ENCODE measurements at regions not wholly inside any gene's neighbourhood (a gene's known extent, or its start where the extent isn't known, plus 50 kb on each side); places are given as distances from the start of the nearest gene placed in this dataset.

DNA sequence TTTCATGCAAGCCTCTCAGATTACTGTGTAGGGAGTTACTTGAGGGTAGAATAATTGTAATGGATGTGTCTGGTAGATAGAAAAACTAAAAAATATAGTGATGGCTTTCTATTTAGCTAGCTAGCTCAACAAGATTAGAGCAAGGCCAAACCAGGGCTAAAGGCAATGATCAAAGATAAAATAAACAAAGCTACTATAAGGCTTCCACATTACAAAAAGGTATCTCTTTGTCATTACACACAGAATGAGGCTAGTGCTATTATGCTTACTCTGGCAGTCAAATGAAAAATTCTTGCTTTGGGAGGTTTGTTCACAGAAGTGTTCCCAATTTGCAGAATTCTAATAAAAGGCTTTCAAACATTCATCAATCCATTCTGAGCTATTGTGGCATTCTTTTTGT lies 121.6 kb upstream of the HTR2C start:
- Histone ChIP-seq H3K36me3 (ENCODE audit: control insufficient read depth, insufficient read depth, low read length) (no peaks in the 10 kb centered on the region), H3K27ac (ENCODE audit: extremely low read depth, low read depth, low read length) (no peak overlapping the region), H3K9me1 (ENCODE audit: control insufficient read depth, insufficient read depth, low read length) (no peaks in the 10 kb centered on the region), H4K20me1 (replicated peaks; ENCODE audit: control insufficient read depth, insufficient read depth, low read length) (no peaks in the 10 kb centered on the region), H3K9ac (ENCODE audit: insufficient read depth in 1 of 2, low read depth in 2 of 2, low read length in 2 of 2) (no peak overlapping the region), H3K27me3 (ENCODE audit: control insufficient read depth in 2 of 2, insufficient read depth in 2 of 2, low read length in 2 of 2) (no peaks in the 10 kb centered on the region), H3K9me3 (replicated peaks; ENCODE audit: control insufficient read depth, insufficient read depth, low read depth, low read length) (no peaks in the 10 kb centered on the region), H2AFZ (ENCODE audit: low read depth, low read length) (no peak overlapping the region), H3K4me3 (no peak overlapping the region), H3K4me2 (ENCODE audit: insufficient read depth, low read length) (no peak overlapping the region), H3K79me2 (ENCODE audit: control insufficient read depth, insufficient read depth, low read length) (no peaks in the 10 kb centered on the region), H3K4me1 (replicated peaks in 1 of 2; ENCODE audit: control insufficient read depth in 2 of 2, insufficient read depth in 2 of 2, low read length in 2 of 2) (no peaks in the 10 kb centered on the region)
- DNase-seq (ENCODE audit: extremely low read depth in 1 of 4, low spot score in 3 of 4) (no peak), ATAC-seq (no peak), FAIRE-seq (no peak)
- TF ChIP-seq POLR2A (conservative IDR thresholded peaks at IDR 0.05) (no peak), ZNF717 (CRISPR knock-in tag; IDR thresholded peaks at IDR 0.05) (no peak), ZNF24 (IDR thresholded peaks at IDR 0.05) (no peak), POU5F1 (IDR thresholded peaks at IDR 0.05; ENCODE audit: borderline replicate concordance, low read depth, low read length, partially characterized antibody) (no peak), KLF13 (tag; IDR thresholded peaks at IDR 0.05; ENCODE audit: borderline replicate concordance, low read depth) (no peak), ZNF589 (CRISPR knock-in tag; IDR thresholded peaks at IDR 0.05; ENCODE audit: low read depth) (no peak), MYBL2 (IDR thresholded peaks at IDR 0.05; ENCODE audit: low read depth) (no peak), MYBL2 (CRISPR knock-in tag; IDR thresholded peaks at IDR 0.05; ENCODE audit: borderline replicate concordance) (no peak), CEBPG (CRISPR knock-in tag; IDR thresholded peaks at IDR 0.05) (no peak), CEBPG (tag; conservative IDR thresholded peaks at IDR 0.05 in 1 of 2, IDR thresholded peaks at IDR 0.05 in 1 of 2) (no peak), E4F1 (CRISPR knock-in tag; IDR thresholded peaks at IDR 0.05; ENCODE audit: borderline replicate concordance) (no peak), POLR3A (IDR thresholded peaks at IDR 0.05; ENCODE audit: borderline replicate concordance, extremely low read depth, insufficient read depth, insufficient read length) (no peak), TEAD2 (tag; IDR thresholded peaks at IDR 0.05) (no peak), KAT8 (IDR thresholded peaks at IDR 0.05; ENCODE audit: low read depth) (no peak), ASH1L (IDR thresholded peaks at IDR 0.05; ENCODE audit: borderline replicate concordance, low read depth, partially characterized antibody) (no peak), ZNF282 (CRISPR knock-in tag; IDR thresholded peaks at IDR 0.05) (no peak)
- intact Hi-C loops (cut with micrococcal nuclease): no loop called here
- ChIA-PET POLR2A (interaction anchor here (2.0 kb wide), 1 partner anchor 10 kb away, joined by 8 read pairs; no protein-coding TSS in a partner anchor), CTCF (ENCODE audit: low intra/inter-chr PET ratio) (no interaction called here)
- no TSS peak for BruUV-seq (replicated peaks)
- in situ Hi-C loops (cut with MboI): no loop called here
